ENCODE measurements at regions not wholly inside any gene's neighbourhood (a gene's known extent, or its start where the extent isn't known, plus 50 kb on each side); places are given as distances from the start of the nearest gene placed in this dataset.
A peak's percentile ranks its signal among the peaks of the same experiment; 100 is the strongest.

DNA sequence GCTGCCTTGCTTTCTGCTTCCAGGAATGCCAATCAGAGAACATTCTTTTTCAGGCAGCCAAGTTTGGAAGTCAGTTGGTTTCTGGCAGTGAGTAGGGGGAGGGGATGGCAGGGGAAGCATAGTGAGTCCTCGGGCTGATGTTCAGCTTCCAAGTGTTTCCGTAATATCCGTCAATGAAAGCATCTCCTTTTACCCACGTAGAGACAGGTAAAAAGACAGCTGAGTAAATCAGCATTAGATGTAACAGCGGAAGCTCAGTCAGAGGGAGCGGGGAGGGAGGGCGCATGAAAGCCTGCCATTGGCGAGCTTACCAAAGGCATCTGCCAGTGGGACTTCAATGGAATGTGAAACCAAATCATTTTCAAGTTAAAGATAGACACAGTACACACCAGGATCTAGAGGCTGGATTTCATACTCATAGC lies 117.1 kb upstream of the DTNA start:
- Histone ChIP-seq H4K8ac (ENCODE audit: low read depth in 2 of 2, low read length in 2 of 2) (peak overlapping the region in 1 of 2 experiments; percentile 91; a peak in 2 of 4 replicates), H4K91ac (ENCODE audit: insufficient read depth, low read depth, low read length) (peak overlapping the region; percentile 43), H3K9me1 (ENCODE audit: insufficient read depth, low read length) (no peaks in the 10 kb centered on the region), H2AK9ac (replicated peaks; ENCODE audit: low read depth, low read length, poor library complexity) (no peak overlapping the region), H2BK5ac (ENCODE audit: low read depth, low read length, poor library complexity, severe bottlenecking) (no peak overlapping the region), H4K20me1 (ENCODE audit: insufficient read depth, low read length) (no peaks in the 10 kb centered on the region), H3K14ac (replicated peaks; ENCODE audit: low read depth, low read length) (no peak overlapping the region), H3K4me2 (ENCODE audit: low read depth, low read length) (peak overlapping the region; percentile 77), H3K79me1 (ENCODE audit: low read depth in 1 of 2, low read length in 2 of 2) (no peaks in the 10 kb centered on the region), H3K36me3 (ENCODE audit: control insufficient read depth, insufficient read depth, low read length) (no peaks in the 10 kb centered on the region), H2BK15ac (ENCODE audit: low read depth, low read length) (0 out of 3 replicates have a peak overlapping the region, but pooled peaks have one; percentile 55), H3K27ac (ENCODE audit: insufficient read depth, low read length) (peak overlapping the region; percentile 12; the same call in 1 of the 2 replicates), H3K4me1 (ENCODE audit: control insufficient read depth, insufficient read depth, low read length) (peaks cover 4% of the 10 kb centered on the region), H2AK5ac (ENCODE audit: low read depth, low read length) (no peak overlapping the region), H3K27me3 (ENCODE audit: control insufficient read depth, insufficient read depth, low read length) (peaks cover 3% of the 10 kb centered on the region), H3K4me3 (ENCODE audit: insufficient read depth, low read depth, low read length) (peak overlapping the region; percentile 40), H2AFZ (replicated peaks; ENCODE audit: low read length, poor library complexity) (peak overlapping the region; percentile 88), H3K9me3 (ENCODE audit: control insufficient read depth, insufficient read depth, low read length) (no peaks in the 10 kb centered on the region), H3K56ac (ENCODE audit: extremely low read depth, insufficient read depth, low read length) (no peak overlapping the region), H2BK120ac (ENCODE audit: low read depth, low read length) (peak overlapping the region; percentile 76), H3K18ac (ENCODE audit: low read depth, low read length) (peak overlapping the region; percentile 13; the same call in 1 of the 2 replicates), H3K23ac (ENCODE audit: low read depth, low read length) (no peak overlapping the region), H4K5ac (ENCODE audit: low read depth, low read length) (no peak overlapping the region), H3K9ac (ENCODE audit: low read depth, low read length) (peak overlapping the region; percentile 9), H3K4ac (ENCODE audit: low read depth, low read length) (peak overlapping the region; percentile 13; the same call in 1 of the 2 replicates), H2BK20ac (ENCODE audit: low read depth, low read length) (peak overlapping the region; percentile 30)
- CTCF ChIA-PET, result interaction anchor here (0.6 to 0.8 kb wide), 2 partner anchors 16 to 69 kb away, joined by 3 read pairs; no protein-coding TSS in a partner anchor
- dilution Hi-C loops (cut with HindIII; ENCODE audit: low sequenced_read_pairs, unreplicated experiment) (no loop called here), in situ Hi-C loops (cut with MboI; ENCODE audit: low sequenced_read_pairs) (no loop called here), intact Hi-C loops (cut with micrococcal nuclease) (loop anchor here (10.0 kb wide), 1 partner anchor 382 kb away; no protein-coding TSS in a partner anchor)
- POLR2A ChIA-PET (ENCODE audit: unreplicated experiment), result no interaction called here
- WGBS, 2 experiments (ENCODE audit: extremely low coverage in 2 of 2, insufficient read length in 1 of 2), result 0% methylated on average over 1 of the region's 8 CpGs; no CpG with 5 or more reads in 1 of the 2 experiments
- BruUV-seq (replicated peaks), result no TSS peak
- ATAC-seq (ENCODE audit: low read depth), result peak; percentile 98
- DNase-seq, result peak; percentile 59
- TF ChIP-seq MAZ (IDR thresholded peaks at IDR 0.05; ENCODE audit: borderline replicate concordance, low read depth, low read length), result 0 out of 2 replicates have a peak, but pooled peaks have one; percentile 32
- no peak for TF ChIP-seq MAFK (IDR thresholded peaks at IDR 0.05; ENCODE audit: low read depth, low read length)
